H9 (cell line): ENCODE measurements at regions not wholly inside any gene's neighbourhood (a gene's known extent, or its start where the extent isn't known, plus 50 kb on each side); places are given as distances from the start of the nearest gene placed in this dataset.
"Not testable (repeated sequence)": the region's sequence is repeated elsewhere in the genome, so short reads cannot be mapped to it uniquely, and the experiment has no call there.

Experiments
- DNase-seq: peaks from one replicate; pipeline ENCODE4 v3.0.0-alpha.2; 2017
- H2AFZ ChIP-seq: one replicate; pipeline ENCODE4 v1.6.1; 2013; ENCODE audit warnings: mild to moderate bottlenecking, low read length, control low read depth, moderate library complexity
- H2AK5ac ChIP-seq: 2 replicates; pipeline ENCODE4 v1.6.1; 2013; ENCODE audit warnings: low read length, control low read depth, mixed read lengths; ENCODE audit not compliant: insufficient read length
- H2BK120ac ChIP-seq: one replicate; pipeline ENCODE4 v1.6.1; 2013; ENCODE audit warnings: low read depth, mild to moderate bottlenecking, low read length, control low read depth, inconsistent platforms; ENCODE audit not compliant: poor library complexity, severe bottlenecking
- H2BK12ac ChIP-seq: 2 replicates; pipeline ENCODE4 v1.6.1; 2013; ENCODE audit warnings: low read length, control low read depth, mixed read lengths, low read depth; ENCODE audit not compliant: insufficient read length
- H2BK15ac ChIP-seq: 2 replicates; pipeline ENCODE4 v1.6.1; 2013; ENCODE audit warnings: low read depth, low read length, control low read depth
- H2BK20ac ChIP-seq: one replicate; pipeline ENCODE4 v1.6.1; 2013; ENCODE audit warnings: low read depth, mild to moderate bottlenecking, low read length, control low read depth, inconsistent platforms; ENCODE audit not compliant: poor library complexity, severe bottlenecking
- H2BK5ac ChIP-seq: 2 replicates; pipeline ENCODE4 v1.6.1; 2013; ENCODE audit warnings: low read length, control low read depth, mixed read lengths; ENCODE audit not compliant: insufficient read length
- H3K14ac ChIP-seq: 2 replicates; pipeline ENCODE4 v1.6.1; 2013; ENCODE audit warnings: low read length, control low read depth; ENCODE audit not compliant: insufficient read depth
- H3K18ac ChIP-seq: 2 replicates; pipeline ENCODE4 v1.6.1; 2013; ENCODE audit warnings: low read depth, mild to moderate bottlenecking, mixed read lengths, low read length, control low read depth; ENCODE audit not compliant: insufficient read length
- H3K23ac ChIP-seq: 2 replicates; pipeline ENCODE4 v1.6.1; 2013; ENCODE audit warnings: low read length, control low read depth, mixed read lengths, low read depth; ENCODE audit not compliant: insufficient read length
- H3K23me2 ChIP-seq: 2 replicates; pipeline ENCODE4 v1.6.1; 2013; ENCODE audit warnings: low read depth, mild to moderate bottlenecking, mixed read lengths, low read length, control low read depth; ENCODE audit not compliant: insufficient read length, poor library complexity, severe bottlenecking
- H3K27ac ChIP-seq: 2 replicates; pipeline ENCODE4 v1.5.1; 2013; ENCODE audit warnings: low read length, control low read depth, mixed read lengths, low read depth; ENCODE audit not compliant: insufficient read length
- H3K27me3 ChIP-seq: 2 replicates; pipeline ENCODE4 v1.6.1; 2013; ENCODE audit warnings: low read length, control low read depth, inconsistent platforms; ENCODE audit not compliant: insufficient read depth
- H3K4ac ChIP-seq: 2 replicates; pipeline ENCODE4 v1.6.1; 2013; ENCODE audit warnings: low read depth, mild to moderate bottlenecking, control low read depth, inconsistent platforms, low read length, moderate library complexity
- H3K4me1 ChIP-seq: 2 replicates; pipeline ENCODE4 v1.6.1; 2013; ENCODE audit warnings: low read length, control low read depth, inconsistent platforms; ENCODE audit not compliant: insufficient read depth
- H3K4me2 ChIP-seq: 2 replicates; pipeline ENCODE4 v1.6.1; 2013; ENCODE audit warnings: low read length, control low read depth, mixed read lengths; ENCODE audit not compliant: insufficient read length, insufficient read depth
- H3K56ac ChIP-seq: 2 replicates; pipeline ENCODE4 v1.6.1; 2013; ENCODE audit warnings: low read depth, mild to moderate bottlenecking, mixed read lengths, low read length, control low read depth; ENCODE audit not compliant: insufficient read length
- H3K79me1 ChIP-seq: 2 replicates; pipeline ENCODE4 v1.6.1; 2013; ENCODE audit warnings: low read depth, mild to moderate bottlenecking, moderate library complexity, low read length, control low read depth, inconsistent platforms; ENCODE audit not compliant: insufficient read depth, poor library complexity, severe bottlenecking
- H3K79me2 ChIP-seq: 2 replicates; pipeline ENCODE4 v1.6.1; 2013; ENCODE audit warnings: low read length, control low read depth, inconsistent platforms; ENCODE audit not compliant: insufficient read depth
- H3K9ac ChIP-seq: 2 replicates; pipeline ENCODE4 v1.6.1; 2013; ENCODE audit warnings: low read length, control low read depth, mixed read lengths; ENCODE audit not compliant: insufficient read length; ENCODE audit errors: extremely low read depth
- H3K9me3 ChIP-seq: one replicate; pipeline ENCODE4 v1.6.1; 2013; ENCODE audit warnings: low read depth, low read length, inconsistent platforms; ENCODE audit not compliant: control insufficient read depth
- H3T11ph ChIP-seq: one replicate; pipeline ENCODE4 v1.6.1; 2013; ENCODE audit warnings: mild to moderate bottlenecking, low read length, control low read depth, inconsistent platforms
- H4K20me1 ChIP-seq: one replicate; pipeline ENCODE4 v1.6.1; 2013; ENCODE audit not compliant: control insufficient read depth, insufficient read length, insufficient read depth
- H4K5ac ChIP-seq: 2 replicates; pipeline ENCODE4 v1.6.1; 2013; ENCODE audit warnings: low read depth, mild to moderate bottlenecking, mixed read lengths, low read length, control low read depth; ENCODE audit not compliant: insufficient read length
- H4K8ac ChIP-seq: replicated peaks from 2 replicates; pipeline ENCODE4 v1.6.1; 2013; ENCODE audit warnings: low read length, control low read depth, mixed read lengths, low read depth; ENCODE audit not compliant: insufficient read length
- H4K91ac ChIP-seq: 2 replicates; pipeline ENCODE4 v1.6.1; 2013; ENCODE audit warnings: low read depth, mild to moderate bottlenecking, moderate library complexity, mixed read lengths, low read length, control low read depth; ENCODE audit not compliant: insufficient read length
- H3K27ac Mint-ChIP-seq, 3 experiments: 2 replicates in 2 of 3; 3 replicates in 1 of 3; pipeline ENCODE4 v1.8.0; 2020 to 2021; ENCODE audit warnings: mixed read lengths in 3 of 3, mild to moderate bottlenecking in 1 of 3, moderate library complexity in 1 of 3
- H3K27me3 Mint-ChIP-seq: 2 replicates; pipeline ENCODE4 v1.8.0; 2021; ENCODE audit warnings: low read depth, mild to moderate bottlenecking, moderate library complexity, mixed read lengths
- H3K36me3 Mint-ChIP-seq, 3 experiments: 2 replicates in 2 of 3; 3 replicates in 1 of 3; pipeline ENCODE4 v1.8.0; 2020 to 2021; ENCODE audit warnings: low read depth in 3 of 3, mixed read lengths in 3 of 3; ENCODE audit not compliant: insufficient read depth in 1 of 3
- H3K4me1 Mint-ChIP-seq, 2 experiments: 2 replicates each; pipeline ENCODE4 v1.8.0; 2020; ENCODE audit warnings: mixed read lengths in 2 of 2
- H3K4me3 Mint-ChIP-seq, 2 experiments: 2 replicates in 1 of 2; 3 replicates in 1 of 2; pipeline ENCODE4 v1.8.0; 2020 to 2021; ENCODE audit warnings: mild to moderate bottlenecking in 2 of 2, mixed read lengths in 2 of 2, moderate library complexity in 1 of 2
- H3K9me3 Mint-ChIP-seq, 2 experiments: 2 replicates in 1 of 2; 3 replicates in 1 of 2; pipeline ENCODE4 v1.8.0; 2020; ENCODE audit warnings: mild to moderate bottlenecking in 2 of 2, mixed read lengths in 2 of 2, moderate library complexity in 1 of 2
- WGBS: extraction: QIAGEN DNeasy Blood & Tissue Kit; methylation state at CpG from one replicate; pipeline ENCODE4 v1.1.7; 2013; ENCODE audit warnings: missing lambda C conversion rate, low lambda C conversion rate, mixed read lengths; ENCODE audit not compliant: insufficient read length; ENCODE audit errors: extremely low coverage; 5-methylcytosine and 5-hydroxymethylcytosine counted together
- TF ChIP-seq, protein P1 (sequence below): fragments of 200-600 bp; sonication (generic); conservative IDR thresholded peaks from 3 replicates; pipeline ENCODE4 v1.8.0; 2021; ENCODE audit warnings: antibody characterized with exemption, mild to moderate bottlenecking

DNA sequence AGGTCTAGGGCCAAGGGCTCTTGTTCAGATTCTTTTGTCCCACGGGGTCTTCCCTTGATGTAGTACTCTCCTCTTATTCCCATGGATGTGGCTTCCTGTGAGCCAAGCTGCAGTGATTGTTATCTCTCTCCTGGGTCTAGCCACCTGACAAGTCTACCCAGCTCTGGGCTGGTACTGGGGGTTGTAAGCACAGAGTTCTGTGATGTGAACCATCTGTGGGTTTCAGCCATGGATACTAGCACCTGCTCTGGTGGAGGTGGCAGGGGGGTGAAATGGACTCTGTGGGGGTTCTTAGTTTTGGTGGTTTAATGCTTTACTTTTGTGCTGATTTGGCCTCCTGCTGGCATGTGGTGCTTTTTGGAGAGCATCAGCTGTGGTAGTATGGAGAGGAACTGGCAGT is 350.8 kb downstream of the DNAJB9 start:
- no peak overlapping the region for H2BK12ac ChIP-seq
- no peaks in the 10 kb centered on the region for H3K79me1 ChIP-seq
- no CpG with 5 or more reads among the region's 1 CpG for WGBS
- no peak overlapping the region for H2BK120ac ChIP-seq
- no peak overlapping the region for H2AFZ ChIP-seq
- H3K4ac ChIP-seq = no peak overlapping the region
- H3K4me2 ChIP-seq = no peak overlapping the region
- no peak overlapping the region for H2BK5ac ChIP-seq
- Mint-ChIP-seq H3K27ac (no peak overlapping the region), H3K9me3 (peaks cover 10 to 30% of the 10 kb centered on the region in 2 experiments; a peak in 4 of 5 replicates), H3K36me3 (peaks cover 0 to 23% (median 5%) of the 10 kb centered on the region in 3 experiments; a peak in 5 of 7 replicates), H3K27me3 (no peaks in the 10 kb centered on the region), H3K4me1 (peaks cover 0 to 4% of the 10 kb centered on the region in 2 experiments; a peak in 1 of 4 replicates), H3K4me3 (no peak overlapping the region)
- no peak overlapping the region for H3K23ac ChIP-seq
- no peaks in the 10 kb centered on the region for H3K79me2 ChIP-seq
- H3K14ac ChIP-seq = no peak overlapping the region
- no peak overlapping the region for H2BK15ac ChIP-seq
- H3K18ac ChIP-seq = no peak overlapping the region
- H3K27me3 ChIP-seq = no peaks in the 10 kb centered on the region
- no peaks in the 10 kb centered on the region for H3K4me1 ChIP-seq
- no peaks in the 10 kb centered on the region for H3K23me2 ChIP-seq
- H4K8ac ChIP-seq = no peak overlapping the region
- no peaks in the 10 kb centered on the region for H4K20me1 ChIP-seq
- H2AK5ac ChIP-seq = no peak overlapping the region
- no peak overlapping the region for H3K9ac ChIP-seq
- H3K9me3 ChIP-seq = no peaks in the 10 kb centered on the region
- no peak overlapping the region for H3T11ph ChIP-seq
- H4K5ac ChIP-seq = no peak overlapping the region
- no peak overlapping the region for H2BK20ac ChIP-seq
- H4K91ac ChIP-seq = no peak overlapping the region
- H3K56ac ChIP-seq = no peak overlapping the region
- TF ChIP-seq, protein P1, sequence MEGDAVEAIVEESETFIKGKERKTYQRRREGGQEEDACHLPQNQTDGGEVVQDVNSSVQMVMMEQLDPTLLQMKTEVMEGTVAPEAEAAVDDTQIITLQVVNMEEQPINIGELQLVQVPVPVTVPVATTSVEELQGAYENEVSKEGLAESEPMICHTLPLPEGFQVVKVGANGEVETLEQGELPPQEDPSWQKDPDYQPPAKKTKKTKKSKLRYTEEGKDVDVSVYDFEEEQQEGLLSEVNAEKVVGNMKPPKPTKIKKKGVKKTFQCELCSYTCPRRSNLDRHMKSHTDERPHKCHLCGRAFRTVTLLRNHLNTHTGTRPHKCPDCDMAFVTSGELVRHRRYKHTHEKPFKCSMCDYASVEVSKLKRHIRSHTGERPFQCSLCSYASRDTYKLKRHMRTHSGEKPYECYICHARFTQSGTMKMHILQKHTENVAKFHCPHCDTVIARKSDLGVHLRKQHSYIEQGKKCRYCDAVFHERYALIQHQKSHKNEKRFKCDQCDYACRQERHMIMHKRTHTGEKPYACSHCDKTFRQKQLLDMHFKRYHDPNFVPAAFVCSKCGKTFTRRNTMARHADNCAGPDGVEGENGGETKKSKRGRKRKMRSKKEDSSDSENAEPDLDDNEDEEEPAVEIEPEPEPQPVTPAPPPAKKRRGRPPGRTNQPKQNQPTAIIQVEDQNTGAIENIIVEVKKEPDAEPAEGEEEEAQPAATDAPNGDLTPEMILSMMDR = no peak
- no peak for DNase-seq
- H3K27ac ChIP-seq = no peak overlapping the region

DNA sequence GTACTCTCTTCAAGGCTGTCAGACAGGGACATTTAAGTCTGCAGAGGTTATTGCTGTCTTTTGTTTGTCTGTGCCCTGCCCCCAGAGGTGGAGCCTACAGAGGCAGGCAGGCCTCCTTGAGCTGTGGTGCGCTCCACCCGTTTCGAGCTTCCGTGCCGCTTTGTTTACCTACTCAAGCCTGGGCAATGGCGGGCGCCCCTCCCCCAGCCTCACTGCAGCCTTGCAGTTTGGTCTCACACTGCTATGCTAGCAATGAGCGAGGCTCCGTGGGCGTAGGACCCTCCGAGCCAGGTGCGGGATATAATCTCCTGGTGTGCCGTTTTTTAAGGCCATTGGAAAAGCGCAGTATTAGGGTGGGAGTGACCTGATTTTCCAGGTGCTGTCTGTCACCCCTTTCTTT is 373.4 kb downstream of the DNAJB9 start:
- H3K56ac ChIP-seq = not testable (repeated sequence)

More for the DNA sequence above, 373.4 kb downstream of the DNAJB9 start:
- H3K9me3 ChIP-seq, H3K4ac ChIP-seq, H3K18ac ChIP-seq, H3K4me3 Mint-ChIP-seq, H3K27ac Mint-ChIP-seq, H2AK5ac ChIP-seq, H2BK15ac ChIP-seq, H3K4me2 ChIP-seq, H2AFZ ChIP-seq, H3K23ac ChIP-seq, H3K9ac ChIP-seq, H3K79me1 ChIP-seq, DNase-seq, H3T11ph ChIP-seq, H2BK120ac ChIP-seq, H3K27ac ChIP-seq, H2BK5ac ChIP-seq, H4K8ac ChIP-seq, H4K91ac ChIP-seq, H3K27me3 ChIP-seq, H3K79me2 ChIP-seq, H3K4me1 Mint-ChIP-seq, H3K27me3 Mint-ChIP-seq, H3K4me1 ChIP-seq, H2BK20ac ChIP-seq, H4K20me1 ChIP-seq, H3K14ac ChIP-seq, H4K5ac ChIP-seq, H2BK12ac ChIP-seq, H3K23me2 ChIP-seq: not testable (repeated sequence)
- no CpG with 5 or more reads among the region's 14 CpGs for WGBS
- Mint-ChIP-seq H3K36me3 (peaks cover 8 to 35% (median 29%) of the 10 kb centered on the region in 3 experiments), H3K9me3 (peaks cover 48 to 49% of the 10 kb centered on the region in 2 experiments)
